ENCODE measurements at regions not wholly inside any gene's neighbourhood (a gene's known extent, or its start where the extent isn't known, plus 50 kb on each side); places are given as distances from the start of the nearest gene placed in this dataset.

DNA sequence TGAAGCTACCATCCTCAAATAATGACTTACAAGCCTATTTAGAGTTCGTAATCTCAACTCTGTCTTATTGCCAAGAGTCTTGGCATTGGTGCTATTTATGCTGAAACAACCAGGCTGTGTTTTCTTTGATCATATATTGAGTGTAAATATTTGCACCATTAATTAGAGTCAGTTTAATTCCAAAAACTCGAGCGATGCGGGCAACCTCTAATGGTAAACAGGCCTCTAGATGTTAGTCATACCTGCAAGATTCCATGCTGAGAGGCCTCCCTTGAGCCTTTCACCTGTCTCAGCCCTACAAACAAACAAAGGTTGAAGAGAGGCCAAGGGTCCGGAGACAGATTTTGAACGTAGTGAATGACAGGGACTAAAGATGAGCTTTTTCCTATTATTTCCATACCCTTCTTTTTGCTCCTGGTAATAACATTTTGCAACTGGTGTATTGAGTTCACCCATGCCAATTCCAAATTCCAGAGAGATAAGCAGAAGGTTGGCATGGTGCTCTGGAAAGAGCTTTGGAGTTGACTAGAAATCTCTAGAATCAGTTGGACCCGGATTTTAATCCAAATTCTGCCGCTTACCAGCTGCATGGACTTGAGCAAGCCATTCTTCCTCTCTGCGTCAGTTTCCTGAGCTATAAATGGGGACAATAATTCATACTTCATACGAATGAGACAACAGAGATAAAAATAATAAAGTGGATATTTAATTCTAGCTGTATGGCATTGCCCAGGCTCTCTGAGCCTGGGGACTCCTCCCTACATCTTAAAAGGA lies 99.1 kb upstream of the ANO1 start:
- no peak for DNase-seq

DNA sequence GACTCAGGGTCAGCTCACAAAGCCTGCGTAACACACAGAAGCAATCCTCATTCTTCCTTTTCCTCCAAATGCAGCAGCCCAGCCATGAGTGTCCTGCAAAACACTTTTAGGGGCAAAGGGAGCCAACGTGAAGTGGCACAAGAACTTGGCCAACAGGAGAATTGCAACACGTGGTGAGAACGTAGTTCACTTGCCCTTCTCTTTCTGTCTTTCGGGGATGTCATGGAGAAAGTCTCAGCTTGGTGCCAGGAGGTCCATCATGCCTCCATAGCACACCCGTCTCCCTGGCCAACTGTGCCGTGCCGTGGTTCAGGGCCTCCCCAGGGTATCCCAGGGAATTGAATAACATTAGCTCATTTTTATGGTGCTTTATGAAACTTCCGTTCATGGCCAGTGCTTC lies 98.5 kb upstream of the ANO1 start:
- no peak for DNase-seq

DNA sequence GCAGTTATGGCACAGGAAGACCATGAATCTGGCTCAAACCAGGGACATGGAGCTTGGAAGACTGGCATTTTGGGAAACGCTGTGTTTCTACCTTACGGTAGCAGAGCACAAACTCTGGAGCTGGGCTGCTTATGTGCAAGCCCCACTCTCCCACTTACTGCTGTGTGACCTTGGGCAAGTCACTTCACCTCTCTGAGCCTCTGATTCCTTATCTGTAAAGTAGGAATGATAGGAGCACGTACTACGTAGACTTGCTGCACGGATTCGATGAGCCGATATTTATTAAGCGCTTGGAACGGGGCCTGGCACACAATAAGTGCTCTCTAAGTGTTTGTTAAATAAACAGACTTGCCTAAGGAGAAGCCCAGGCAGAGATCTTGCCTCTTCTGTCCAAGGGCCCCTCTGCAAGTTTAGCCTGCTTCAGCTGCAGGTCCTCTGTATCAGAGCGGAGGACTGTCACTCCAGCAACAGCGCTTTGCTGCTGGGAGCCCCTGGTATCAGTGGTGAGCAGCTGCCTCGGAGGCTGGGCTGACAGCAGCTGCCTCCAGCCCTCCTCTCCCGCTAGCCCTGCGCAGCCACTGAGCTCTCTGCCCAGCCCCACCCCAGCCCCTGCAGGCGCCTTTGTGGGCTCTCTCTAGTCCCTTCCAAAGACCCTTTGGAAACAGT lies 96.9 kb upstream of the ANO1 start:
- DNase-seq, result no peak

DNA sequence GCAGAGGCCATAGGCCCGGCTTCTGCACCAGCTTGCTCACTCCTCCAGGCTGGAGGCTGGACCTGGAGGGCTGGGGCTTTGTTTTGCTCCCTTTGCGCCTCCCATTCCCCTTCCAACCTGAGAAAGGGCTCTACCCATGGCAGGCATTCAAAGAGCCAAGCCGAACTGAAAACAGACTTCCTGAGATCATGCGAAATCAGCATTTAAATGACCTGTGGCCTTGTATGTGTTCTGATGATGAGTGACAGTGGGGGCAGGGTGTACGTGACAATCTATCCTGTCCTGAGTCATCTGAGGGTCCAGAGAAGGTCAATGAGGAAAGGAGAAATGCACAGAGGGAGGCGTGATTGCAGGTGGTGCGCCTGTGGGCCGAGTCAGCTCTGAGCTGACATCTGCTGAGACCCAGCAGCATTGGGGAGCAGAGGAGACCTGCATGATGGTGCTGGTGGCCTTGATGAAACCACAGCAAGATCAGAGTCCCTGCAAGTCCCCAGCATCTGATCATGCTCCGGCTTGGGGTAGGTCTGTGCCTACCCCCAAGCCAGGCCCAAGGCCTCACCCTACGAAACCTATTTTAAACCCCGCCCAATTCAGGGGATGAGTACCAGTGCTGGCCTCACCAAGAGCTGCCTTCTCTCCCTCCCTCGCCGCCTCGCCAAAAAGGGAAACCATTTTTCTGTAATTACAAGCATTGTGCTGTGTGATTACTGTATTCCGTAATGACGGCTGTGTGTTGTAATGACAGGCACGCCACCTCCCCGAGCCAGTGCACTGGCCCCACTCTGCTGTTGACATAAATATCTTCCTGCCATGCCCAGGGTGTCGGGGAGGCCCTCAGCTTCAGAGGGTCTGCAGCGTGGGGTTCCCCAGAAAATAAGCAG lies 95.2 kb upstream of the ANO1 start:
- DNase-seq, result no peak

DNA sequence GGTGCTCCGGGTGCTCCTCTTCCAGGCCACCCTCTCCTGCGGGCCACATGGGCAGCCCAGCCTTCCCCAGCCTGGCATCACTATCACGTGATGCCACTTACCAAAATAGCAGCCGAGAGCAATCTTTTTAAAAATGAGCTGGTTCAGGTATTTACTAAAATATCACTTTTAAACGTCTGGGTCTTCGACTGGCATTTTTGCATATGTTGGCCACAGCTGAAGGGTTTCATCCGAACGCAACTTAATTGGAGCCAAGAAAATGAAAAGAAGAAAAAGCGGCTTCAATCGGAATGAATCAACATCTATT lies 94.6 kb upstream of the ANO1 start:
- no peak for DNase-seq

DNA sequence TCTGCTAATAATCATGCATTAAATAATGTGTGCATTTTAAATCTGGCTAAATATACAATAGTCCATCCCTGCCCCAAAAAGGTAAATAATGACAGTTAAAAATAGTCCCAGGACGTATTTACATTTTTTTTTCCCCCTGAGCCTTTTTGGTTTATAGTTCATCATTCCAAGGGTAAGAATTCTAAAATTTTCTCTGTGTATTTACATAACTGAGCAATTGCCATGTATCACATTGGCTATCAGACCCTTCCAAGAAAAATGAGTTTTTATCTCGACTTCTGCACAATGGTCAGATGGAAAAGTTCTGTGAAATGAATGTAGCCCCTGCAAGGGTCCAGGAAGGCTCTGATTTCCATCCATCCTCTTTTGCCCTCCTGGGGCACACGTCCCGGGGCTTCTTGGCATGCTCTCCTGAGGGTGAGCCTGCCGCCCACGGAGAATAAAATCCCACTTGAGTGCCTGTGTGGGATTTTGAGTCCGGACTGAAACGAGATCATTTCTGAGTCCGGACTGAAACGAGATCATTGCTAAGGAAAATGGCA lies 94.1 kb upstream of the ANO1 start:
- DNase-seq, result no peak

DNA sequence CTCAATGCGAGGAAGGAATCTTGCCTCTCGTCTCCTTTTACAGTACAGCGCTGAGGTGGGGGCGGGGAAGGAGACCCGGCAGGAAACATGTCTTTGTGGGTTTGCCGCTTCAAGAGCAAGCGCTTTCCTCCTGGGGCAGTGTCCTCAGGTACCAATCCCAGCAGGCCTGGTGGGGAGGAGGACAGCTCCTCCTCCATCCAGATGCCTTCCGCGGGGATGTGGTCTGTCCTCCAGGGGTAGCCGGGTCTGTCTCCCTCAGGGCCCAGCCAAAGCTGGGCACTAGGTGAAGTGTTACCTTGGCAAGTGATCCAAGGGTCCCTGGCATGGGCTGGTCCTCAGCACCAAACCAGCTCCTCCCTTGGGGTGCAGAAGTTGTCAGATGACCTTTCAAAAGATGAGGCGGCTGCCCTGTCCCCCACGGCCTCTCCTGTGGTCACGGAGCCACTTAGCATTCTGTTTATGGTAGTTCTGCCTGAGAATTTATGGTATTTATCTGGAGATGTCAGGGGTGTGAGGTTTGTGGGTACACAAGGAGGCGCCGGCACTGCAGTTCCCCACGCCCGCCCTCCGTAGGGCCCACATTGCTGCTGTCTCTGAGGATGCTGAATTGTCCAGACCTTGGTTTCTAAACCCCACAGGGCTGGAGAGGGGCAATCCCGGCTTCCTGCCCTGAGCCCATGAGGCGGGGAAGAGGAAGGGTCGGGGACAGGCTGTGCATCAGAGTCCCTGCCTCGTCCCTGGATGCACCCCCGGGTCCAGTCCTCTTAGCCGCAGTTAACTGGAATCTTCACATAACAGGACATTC lies 93.5 kb upstream of the ANO1 start:
- no peak for DNase-seq

DNA sequence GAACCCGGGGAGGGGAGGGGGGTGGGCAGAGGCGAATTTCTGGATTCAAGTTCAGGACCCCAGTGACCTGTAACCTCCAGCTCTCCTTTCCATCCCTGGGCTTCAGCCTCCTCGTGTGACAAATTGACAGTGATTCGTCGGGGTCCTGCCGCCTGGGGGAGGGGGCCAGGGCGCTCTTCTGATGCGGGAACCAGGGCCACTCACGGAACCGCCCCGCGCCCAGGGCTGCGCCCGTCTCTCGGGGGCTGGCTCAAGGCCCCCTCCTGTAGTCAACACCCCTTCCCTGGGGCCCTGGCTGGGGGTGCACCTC lies 92.8 kb upstream of the ANO1 start:
- no peak for DNase-seq

DNA sequence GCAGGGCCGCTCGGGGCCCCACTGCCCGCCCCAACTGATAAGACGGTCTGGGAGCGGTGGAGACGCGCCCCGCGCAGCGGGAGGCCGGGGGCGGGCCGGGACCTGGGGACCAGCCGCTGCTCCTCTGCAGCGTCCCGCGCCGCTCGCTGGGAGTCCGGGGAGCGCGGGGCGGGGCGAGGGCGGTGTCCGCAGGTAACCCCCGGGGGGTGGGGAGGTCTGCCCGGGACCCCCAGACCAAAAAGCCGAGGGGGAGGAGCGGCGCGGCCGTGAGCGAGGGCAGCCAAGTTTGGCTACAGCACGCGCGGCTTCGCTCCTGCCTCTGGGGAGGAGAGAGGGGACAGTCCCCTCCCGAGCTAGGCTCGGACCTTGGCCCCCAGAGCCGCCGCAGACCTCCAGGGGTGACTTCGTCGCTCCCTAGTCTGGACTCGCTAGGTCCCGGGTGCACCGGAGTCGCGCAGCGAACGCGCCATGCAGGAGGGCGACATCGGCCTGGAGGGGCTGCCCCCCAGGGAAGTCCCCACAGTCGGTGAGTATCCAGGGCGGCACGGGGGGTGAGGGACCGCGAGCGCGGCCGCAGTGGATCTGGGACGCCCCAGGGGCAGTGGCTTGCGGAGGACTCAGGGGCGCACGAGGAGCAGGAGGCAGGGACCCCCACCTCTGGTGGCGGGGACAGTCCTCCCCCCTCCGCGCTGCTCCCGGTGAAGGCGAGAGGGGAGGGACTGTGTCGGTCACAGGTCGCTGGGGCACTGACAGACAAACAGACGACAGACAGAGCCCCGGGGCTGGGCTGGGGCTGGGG lies 92.3 kb upstream of the ANO1 start:
- no peak for DNase-seq

DNA sequence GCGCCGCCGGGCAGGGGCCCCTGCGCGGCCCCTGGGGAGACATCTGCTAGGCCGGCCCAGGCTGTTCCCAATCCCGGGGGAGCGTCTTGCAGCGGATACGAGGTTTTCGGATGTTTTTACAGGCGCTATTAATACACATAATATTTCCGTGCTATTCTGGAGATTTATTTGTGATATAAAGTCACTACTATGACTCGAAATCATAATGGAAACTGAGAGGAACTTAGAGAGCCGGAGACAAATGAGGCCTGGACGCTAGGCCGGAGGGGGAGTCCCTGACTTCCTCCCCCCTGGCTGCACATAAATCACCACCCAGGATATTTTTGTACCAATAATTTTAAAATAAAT lies 91.7 kb upstream of the ANO1 start:
- no peak for DNase-seq

DNA sequence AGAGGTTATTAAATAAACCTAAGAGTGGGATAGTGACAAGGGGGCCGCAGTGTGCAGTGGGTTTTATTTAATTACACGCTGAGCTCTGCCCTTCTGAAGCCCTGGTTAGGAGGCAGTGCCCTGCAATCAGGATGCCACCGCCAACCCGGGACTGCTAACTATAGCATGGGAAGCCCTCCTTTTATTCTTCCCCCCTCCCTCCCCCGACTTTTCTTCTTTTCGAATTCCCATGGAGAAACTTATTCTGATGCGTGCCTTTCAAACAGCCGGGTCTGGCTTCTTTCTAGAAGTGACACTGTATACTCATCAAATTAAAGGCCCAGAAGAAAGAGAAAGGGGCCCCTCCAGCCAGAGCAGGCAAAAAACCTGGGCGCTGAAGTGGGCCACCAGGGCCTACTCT lies 91.3 kb upstream of the ANO1 start:
- DNase-seq, result no peak

DNA sequence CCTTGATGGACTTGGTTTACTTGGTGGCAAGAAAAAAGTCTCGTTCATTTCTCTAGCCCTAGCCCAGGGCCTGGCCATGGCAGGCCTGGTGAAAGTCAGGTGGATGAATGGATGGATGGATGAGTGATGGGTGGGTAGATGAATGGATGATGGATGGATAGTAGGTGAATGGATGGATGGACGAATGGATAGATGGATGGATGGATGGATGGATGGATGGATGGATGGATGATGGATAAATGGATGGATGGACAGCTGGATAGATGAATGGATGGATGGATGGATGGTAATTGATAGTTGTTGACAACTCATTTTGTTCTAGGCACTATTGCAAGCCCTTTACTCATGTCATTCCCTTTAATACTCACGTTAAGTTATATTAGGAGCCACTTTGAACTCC lies 86.1 kb upstream of the ANO1 start:
- no peak for DNase-seq

DNA sequence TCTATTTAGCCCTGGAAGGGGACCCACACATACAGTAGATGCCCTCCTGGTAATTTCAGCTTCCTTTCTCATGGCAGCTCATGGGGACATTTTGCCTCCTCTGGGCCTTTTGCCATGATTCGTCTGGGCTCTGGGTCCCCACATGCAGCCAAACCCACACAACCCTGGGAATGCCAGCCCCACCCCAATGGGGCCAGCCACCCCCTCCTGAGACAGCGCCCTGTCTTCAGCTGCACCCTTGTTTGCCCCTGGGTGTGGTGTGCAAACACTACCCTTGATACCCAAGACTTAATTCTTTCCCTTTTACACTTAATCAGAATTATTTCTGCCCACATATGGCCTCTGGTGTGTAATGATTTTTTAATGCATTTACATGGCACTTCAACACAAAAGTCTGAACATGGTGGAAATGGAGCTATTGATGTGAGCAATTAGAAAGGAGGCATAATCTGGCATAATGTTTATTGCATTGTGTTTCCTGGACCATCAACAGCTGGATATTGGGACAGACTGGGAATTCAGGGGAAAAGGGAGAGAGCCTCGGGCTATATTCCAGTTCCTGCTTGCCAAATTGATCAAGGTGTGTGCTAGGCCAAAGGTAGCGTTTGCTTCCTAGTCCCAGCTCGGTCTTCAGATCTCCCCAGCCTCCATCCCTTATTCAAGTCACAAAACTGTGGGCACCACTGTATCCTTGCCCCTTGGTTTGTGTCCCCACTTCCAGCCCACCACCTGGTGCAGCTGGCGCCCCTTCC lies 85.0 kb upstream of the ANO1 start:
- DNase-seq, result no peak

DNA sequence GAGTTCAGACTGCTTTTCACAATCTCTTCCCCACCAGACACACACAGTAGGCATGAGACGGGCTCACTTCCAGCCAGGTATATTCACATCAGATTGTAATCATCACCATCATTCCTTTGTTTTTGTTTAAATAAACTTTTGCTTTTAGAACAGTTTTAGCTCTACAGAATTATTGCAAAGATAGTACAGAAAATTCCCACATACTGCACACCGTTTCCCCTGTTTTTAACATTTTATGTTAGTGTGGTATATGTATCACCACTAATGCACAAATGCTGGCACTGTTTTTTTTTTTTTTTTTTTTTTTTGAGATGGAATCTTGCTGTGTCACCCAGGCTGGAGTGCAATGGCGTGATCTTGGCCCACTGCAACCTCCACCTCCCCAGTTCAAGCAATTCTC lies 83.3 kb upstream of the ANO1 start:
- DNase-seq, result no peak

DNA sequence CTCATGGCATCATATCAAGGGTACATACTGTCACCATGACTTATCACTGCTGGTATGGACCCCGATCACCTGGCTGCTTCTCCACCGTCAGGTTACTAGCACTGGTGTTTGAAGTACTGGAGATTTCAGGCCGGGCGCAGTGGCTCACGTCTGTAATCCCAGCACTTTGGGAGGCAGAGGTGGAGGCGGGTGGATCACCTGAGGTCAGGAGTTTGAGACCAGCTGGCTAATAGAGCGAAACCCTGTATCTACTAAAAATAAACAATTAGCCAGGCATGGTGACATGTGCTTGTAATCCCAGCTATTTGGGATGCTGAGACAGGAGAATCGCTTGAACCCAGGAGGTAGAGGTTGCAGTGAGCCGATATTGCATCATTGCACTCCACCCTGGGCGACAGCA lies 82.4 kb upstream of the ANO1 start:
- no peak for DNase-seq

DNA sequence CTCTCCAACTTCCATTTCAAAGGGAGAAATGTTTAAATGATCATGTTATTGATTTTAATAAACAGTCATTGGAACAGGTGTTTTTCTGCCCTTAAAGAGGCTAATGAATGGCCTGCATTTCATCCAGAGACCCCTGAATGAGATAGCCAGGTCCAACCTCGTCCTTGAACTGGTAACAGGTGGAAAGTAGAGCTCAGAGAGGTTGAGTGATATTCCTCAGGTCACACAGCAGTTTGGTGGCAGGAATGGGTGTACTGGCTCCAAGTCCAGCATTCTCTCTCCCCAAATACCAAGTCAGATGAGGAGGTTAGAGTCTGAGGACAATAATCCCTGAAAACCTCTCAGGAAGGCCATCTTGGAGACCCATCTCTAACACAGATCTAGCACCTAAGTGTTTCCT lies 81.7 kb upstream of the ANO1 start:
- no peak for DNase-seq

DNA sequence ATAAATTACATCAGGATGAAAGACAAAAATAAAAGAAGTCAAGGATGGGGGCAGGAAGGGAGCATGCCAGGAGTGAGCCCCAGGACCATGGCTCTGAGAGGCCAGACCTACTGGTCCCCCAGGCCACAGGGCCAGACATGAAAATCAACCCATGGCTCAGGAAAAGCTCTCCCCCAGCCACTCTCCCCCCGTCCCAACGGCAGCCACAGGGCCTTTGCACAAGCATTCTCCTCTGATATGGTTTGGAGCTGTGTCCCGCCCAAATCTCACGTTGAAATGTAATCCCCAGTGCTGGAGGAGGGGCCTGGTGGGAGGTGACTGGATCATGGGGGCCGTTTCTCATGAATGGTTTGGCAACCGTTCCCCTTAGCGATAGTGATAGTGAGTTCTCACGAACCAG lies 80.8 kb upstream of the ANO1 start:
- DNase-seq, result no peak

DNA sequence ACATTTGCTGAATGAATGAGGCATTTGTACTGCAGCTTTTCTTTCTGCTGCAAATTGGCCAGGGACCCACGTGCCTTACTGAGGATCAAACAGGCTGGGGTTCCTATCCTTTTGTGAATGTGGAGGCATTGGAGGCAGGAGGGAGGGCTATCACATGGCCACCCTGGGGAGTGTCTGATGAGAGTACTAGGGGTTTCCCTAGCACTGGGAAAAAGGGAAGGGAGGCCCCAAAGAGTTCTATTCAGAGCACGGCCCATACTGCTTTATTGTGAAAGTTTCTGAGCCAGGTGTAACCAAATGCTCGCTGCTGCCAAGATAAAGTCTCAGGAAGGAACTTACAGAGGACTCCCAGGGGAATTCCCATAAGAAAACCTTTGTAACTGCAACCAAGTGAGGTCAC lies 78.4 kb upstream of the ANO1 start:
- no peak for DNase-seq

DNA sequence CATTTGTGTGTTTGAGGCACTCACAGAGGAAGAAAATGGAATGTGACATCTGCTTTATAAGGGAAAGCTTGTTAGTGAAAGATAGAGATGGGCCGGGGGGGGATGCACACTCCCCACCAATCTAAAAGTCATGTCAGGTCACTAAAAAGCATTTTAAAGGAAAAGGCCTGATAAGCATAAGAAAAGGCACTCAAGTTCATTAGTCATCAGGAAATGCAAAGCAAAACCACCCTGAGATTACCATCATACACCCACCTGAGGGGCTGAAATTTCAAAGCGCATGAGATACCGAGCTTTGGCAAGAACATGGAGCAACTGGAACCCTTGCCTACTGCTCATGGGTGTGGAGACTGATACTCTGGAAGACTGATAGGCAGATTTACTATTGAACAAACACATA lies 77.9 kb upstream of the ANO1 start:
- no peak for DNase-seq

DNA sequence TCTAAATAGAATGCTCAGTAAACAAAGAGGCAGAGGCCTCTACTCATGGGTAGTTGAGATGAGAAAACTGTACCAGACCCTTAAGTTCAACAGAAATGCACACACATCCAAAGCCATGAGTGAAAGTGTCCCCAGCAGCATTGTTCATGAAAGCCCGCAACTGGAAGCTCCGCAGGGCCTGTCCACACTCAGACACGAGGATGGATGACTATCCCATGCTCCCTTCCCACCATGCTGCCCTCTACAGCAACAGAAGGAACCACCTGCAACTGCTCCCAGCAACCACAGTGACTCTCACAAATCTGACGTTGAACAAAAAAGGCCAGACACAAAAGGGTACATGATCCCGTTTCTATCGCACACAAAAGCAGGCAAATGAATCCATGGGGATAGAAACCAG lies 76.9 kb upstream of the ANO1 start:
- DNase-seq, result no peak

DNA sequence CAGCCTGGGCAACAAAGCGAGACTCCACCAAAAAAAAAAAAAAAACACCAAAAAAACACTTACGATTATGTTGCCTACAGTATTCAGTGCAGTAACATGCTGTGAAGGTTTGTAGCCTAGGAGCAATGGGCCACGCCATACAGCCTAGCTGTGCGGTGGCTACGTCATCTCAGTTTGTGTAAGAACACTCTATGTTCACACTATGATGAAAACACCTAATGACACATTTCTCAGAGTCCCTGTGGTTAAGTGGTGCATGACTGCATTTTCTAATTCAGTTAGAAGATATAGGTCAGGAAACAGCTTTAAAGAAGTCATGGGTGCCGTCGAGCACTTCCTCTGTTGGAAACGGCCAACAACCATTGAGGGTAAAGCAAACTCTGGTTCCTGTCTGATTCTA lies 75.7 kb upstream of the ANO1 start:
- DNase-seq, result no peak
